NCI-H446 (cell line): ENCODE measurements at regions not wholly inside any gene's neighbourhood (a gene's known extent, or its start where the extent isn't known, plus 50 kb on each side); places are given as distances from the start of the nearest gene placed in this dataset.

Experiments used
- DNase-seq, 2 experiments: peaks; one replicate each; lab custom pipeline; 2025; lab: John Stamatoyannopoulos, UW

DNA sequence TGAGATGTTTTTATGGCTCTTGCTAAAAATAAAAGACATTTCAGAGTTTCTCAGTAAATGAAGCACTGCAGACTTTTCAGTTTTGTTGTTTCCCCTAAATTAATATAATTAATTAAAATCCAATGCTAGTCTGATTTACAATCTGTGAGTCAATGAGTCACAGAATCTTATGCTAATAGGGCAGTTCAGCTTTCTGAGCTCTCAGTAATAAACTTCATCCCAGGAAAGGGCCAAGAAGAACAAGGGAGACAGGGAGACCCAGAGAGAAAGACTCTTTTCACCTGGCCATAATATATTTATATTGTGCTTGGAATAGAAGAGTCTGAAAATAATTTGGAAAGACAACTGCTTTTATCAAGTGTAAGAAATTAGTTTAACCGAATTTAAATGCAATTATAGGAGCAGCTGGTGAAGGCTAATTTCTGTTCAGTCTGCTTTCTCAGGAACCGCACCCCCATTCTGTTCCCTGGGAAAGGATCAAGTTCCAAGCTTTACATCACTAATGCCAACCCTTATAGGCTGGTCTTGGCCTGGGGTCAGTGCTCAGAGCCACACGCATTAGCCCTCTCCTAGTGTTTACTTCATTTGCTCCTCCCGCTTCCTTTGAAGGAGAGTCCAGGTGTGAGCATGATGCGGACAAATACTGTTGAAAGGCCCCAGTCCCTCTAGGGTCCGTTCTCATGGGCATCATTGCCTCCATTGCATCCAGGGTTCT, 145.6 kb downstream of the ZBTB18 start:
- no peak for DNase-seq

DNA sequence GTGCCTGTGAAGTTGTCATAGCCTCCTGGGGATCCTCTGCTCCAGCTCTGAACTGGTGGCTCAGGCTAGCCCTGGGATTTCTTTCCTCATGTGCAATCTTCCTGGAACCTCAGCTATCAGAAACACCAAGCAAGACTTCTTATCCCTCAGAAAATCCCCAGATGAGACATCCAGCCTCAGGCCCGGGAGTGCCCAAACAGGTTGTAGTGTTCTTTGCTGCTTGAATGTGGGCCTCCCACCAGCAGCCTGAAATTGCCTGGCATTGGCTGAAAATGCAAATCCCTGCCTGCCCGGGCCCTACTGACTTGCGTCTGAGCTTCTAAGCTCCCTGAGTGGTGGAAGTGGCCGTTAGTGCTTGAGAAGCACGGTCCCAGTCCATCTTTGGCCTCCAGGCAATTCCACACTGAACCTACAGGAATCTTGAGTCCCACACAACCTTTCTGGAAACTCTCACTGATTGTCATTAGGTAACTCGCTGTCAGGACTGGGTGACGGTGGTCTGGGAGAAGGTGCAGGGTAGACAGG, 146.8 kb downstream of the ZBTB18 start:
- no peak for DNase-seq

DNA sequence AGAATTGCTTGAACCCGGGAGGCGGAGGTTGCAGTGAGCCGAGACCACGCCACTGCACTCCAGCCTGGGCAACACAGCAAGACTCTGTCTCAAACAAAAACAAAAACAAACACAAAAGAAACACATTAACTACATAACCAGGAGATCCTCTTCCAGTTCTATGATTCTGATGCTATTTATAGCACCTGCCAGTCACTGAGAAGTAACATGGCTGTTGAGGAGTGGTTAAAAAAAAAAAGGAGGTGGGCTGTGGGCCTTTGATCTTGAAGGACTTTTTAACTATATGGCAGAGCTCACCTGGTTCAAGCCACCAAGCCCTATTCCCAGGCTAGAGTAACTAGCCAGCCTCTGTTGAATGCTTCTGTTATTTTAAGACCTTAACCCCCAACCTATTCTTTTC, 148.8 kb downstream of the ZBTB18 start:
- DNase-seq = no peak

DNA sequence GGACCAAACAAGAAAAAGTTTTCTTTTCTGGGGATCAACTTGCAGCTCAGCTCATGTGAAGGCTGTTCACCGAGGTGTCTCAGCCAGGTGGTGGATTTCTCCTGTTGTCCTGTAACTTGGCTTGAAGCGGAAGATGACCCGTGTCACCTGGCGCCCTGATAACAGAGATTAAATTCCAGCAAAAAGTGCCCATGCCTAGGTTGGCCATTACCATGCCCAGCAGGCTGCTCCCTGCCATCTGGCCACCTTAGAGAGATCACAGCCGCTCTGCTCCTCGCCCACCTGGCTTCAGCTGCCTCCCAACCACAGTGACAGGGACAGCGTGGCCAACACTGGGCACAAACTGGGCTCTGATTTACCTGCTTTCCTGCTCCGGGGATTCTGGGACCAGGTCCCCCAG, 149.5 kb downstream of the ZBTB18 start:
- DNase-seq = no peak

DNA sequence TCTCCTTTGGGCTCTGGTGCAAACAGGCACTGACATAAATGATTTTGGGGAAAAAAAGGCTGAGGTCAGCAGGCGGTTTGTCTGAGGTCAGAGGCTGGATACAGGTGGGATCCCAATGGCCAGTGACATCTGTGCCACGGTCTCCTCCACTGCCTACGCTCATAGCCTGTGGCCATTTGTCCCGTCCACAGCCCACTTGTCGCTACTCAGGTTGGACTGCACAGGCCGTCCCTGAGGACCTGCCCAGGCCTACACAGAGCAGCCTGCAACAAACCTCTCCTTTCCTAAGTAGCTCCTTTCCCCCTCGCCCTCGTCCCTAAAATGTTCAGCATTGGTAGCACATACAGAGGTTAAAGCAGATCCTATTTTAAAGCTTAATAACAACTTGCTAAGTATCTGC, 150.7 kb downstream of the ZBTB18 start:
- DNase-seq = no peak

DNA sequence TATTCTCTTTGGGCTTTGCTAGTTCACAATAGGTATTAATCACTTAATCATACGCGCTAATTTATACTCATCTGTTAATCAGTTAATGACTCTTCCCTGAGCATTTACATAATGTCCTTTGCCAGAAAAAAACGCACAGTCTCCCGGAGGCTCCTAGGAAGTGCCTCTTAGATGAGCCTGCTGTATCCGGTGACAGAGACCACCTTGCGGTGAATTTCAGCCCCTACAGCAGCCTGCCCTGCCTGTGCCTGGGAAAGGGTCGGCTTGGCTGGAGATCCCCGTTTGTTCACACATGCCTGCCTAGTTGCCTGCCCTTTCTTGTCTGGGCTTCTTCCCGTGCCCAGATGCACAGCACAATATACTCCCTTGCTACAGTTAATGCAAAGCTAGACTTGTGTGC, 152.9 kb downstream of the ZBTB18 start:
- DNase-seq = no peak

DNA sequence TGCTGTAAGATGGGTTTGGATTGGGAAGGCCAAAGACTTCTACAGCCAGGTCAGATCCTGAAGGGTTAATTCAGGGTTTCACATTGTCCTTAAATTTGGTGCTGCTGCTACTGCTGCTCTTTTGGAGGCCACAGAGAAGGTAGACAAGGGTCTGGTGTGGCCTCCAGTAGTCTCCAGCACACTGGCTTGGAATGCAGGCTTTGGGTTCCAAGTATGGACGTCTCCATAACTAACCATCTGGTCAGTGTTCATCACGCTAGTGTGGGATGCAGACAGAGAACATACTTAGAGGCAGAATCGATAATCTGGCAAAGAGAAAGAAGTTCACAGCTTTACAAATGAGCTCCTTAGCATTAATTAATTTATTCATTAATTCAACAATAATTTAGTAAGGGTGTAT, 154.1 kb downstream of the ZBTB18 start:
- DNase-seq = peak in 1 of 2 experiments; percentile 40

DNA sequence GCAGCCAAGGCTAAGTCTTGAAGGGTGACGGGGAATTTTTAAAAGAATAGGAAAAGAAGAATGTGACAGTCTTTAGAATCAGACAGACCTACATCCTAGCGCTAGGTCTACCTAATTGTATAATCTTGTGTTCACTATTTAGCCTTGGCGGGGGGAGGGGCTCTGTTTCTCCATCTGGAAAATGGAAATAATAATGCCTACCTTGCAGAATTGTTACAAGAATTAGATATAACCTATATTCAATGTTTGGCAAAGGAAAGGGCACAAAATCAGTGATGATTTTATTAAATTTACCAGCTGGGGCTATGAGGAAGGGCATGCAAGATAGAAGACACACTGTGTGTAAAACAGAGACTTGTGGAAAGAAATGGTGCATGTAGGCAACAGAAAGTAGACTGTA, 154.8 kb downstream of the ZBTB18 start:
- no peak for DNase-seq

DNA sequence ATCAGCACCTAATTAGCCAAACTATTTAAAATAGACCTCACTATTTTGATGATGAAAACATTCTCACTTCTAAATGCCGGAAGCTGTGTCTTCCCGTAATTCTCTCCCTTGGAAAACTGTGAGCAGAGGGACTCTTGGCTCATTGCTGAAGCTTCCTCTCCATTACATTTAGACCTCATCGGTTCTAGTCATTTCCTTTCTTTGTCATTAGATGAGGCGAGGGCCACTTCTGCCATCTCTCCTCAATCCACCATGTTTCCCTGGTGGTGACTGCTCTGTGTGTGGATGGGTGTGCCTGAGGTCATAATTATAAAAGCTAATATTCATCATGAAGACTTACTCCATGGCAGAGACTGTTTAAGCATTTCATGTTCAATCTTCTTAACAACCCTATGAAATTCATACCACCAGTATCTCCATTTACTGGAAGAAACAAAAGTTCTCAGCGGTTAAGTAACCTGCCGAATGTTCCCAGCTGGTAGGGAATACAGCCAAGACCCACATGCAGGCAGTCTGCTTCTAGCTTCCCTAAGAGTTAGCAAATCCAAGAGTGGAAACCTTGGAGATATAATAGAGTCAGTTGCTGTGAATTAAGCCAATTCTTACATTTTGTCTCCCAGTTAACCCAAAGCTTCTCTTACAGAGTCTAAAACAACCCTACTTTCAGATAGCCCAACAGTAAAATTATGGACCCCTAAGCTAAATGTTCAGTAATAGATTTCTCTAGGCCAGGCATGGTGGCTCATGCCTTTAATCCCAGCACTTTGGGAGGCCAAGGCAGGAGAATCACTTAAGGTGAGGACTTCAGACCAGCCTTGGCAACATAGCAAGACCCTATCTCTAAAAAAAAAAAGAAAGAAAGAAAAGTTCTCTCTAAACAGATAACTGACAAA, 156.2 kb downstream of the ZBTB18 start:
- peak in 1 of 2 experiments; percentile 33 for DNase-seq

DNA sequence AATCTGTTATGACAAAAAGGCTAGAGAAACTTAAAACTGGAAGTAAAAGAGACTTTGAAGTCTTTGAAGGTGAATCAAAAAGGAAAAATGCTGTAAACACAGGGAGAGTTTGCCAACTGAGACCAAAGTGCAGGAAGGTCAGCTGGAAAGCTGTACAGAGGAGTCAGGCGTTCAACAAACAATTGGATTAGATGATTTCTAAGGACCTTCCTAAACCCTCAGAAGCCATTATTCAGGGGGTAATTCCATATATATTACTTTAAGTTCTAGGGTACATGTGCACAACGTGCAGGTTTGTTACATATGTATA, 156.8 kb downstream of the ZBTB18 start:
- no peak for DNase-seq

DNA sequence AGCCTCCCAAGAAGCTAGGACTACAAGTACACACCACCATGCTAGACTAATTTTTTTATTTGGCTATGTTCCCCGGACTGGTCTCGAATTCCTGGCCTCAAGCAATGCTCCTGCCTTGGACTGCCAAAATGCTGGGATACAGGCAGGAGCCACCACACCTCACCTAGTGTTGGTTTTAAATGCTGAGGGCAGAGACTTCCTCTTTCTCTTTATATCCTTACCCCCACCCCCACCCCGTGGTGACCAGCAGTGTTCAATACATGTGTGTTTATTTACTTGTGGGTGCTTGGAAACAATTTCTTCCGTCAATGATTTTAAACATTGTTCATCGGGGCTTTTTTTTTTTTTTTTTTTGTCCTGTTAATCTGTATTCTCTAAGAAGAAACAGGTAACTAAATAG, 158.9 kb downstream of the ZBTB18 start:
- DNase-seq = peak in 1 of 2 experiments; percentile 38

DNA sequence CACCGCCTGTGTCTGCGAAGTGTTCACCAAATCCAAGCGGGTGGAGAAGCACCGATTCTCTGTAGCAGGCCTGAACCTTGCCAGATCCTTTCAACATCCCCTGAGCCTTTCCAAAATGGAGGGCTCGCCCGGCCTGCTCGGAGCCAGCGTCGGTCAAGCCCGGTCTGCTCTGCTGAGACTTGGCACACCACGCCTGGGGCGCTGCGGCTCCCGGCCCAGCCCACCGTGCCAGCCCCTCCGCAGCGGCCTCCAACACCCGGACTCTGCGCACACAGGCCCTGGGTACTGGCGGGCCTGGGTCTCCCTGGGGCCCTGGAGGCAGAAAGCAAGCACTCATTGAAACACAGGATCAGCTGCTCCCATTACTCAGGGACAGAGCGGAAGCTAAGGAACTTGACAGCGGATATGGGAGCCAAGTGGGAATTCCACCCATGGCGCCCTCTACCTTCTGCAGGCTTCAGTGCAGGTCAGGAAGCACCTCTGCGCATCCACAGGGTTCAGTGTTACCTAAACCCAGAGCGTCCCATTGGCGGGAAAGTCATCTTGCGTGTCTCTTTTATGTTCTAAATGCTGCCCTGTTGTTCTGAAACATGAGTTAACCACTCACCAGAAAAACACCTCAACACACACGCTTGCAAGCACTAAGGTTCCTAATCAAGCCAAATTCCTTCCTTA, 159.9 kb downstream of the ZBTB18 start:
- DNase-seq = peak in 1 of 2 experiments; percentile 50

DNA sequence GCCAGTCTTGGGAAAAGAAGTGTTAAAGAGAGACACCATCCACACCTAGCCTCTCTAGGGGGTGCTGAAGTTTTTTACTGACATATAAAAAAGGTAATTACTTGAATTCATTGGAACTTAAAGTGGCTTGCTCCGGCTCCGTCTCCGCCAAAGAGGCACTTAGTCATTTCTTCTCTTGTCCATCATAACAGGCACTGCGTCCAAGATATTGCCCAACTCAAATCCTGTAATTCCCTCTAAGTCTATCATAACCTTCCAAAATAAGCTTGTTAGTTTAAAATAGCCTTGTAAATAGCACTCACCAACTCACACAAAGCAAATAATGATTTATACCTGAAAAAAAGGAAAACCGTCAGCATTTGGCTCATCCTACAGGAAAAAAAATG, 160.5 kb downstream of the ZBTB18 start:
- DNase-seq = peak in 1 of 2 experiments; percentile 30

DNA sequence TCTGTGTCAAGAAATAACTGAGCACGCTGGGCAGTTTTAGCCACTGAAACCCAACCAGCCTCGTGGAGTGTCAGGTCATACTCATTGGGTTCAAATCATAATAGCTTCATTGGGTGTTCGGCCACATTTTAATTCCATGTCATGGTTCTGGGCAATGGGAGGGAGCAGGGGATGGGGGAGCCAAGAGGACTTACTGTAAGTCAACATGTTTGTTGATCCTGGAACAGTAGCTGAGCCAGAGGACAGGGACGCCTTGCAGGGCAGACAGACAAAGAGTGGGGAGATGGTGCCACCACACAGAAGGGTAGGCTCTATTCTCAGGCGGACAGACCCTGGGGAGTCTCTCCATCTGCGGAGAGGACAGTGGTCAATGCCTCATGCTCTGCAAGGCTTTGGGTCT, 161.1 kb downstream of the ZBTB18 start:
- peak; percentile 52 to 63 for DNase-seq

DNA sequence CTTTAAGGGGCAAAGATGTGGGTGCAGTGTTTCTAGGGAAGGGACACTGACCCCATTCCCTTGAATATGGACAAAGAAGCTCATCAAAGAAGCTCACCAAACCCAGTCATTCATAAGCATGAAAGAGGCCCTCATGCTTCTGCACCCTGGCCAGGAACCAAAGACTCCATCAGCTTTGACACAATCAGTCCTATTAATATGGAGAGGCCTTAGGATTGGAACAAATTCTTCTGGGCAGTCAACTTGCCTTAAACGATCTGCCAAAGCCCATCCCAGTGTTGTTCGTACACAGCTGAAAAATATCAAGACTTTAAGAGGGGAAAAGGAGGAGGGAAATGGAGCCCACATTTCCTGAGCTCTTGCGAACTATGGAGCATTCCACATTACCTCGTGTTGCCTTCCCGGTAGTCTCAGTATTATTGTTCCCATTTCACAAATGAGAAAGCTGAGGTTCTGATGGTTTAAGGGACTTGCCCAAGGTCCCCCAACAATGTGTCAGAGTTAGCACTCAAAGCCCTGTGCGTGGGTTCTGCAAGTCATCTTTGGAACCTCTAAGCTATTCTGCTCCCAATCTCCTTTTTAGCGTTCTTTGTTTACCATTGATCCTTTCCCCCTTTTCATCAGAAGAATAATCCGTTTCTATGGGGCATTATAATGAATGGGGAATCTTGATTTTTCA, 161.9 kb downstream of the ZBTB18 start:
- DNase-seq = peak; percentile 53 to 71

DNA sequence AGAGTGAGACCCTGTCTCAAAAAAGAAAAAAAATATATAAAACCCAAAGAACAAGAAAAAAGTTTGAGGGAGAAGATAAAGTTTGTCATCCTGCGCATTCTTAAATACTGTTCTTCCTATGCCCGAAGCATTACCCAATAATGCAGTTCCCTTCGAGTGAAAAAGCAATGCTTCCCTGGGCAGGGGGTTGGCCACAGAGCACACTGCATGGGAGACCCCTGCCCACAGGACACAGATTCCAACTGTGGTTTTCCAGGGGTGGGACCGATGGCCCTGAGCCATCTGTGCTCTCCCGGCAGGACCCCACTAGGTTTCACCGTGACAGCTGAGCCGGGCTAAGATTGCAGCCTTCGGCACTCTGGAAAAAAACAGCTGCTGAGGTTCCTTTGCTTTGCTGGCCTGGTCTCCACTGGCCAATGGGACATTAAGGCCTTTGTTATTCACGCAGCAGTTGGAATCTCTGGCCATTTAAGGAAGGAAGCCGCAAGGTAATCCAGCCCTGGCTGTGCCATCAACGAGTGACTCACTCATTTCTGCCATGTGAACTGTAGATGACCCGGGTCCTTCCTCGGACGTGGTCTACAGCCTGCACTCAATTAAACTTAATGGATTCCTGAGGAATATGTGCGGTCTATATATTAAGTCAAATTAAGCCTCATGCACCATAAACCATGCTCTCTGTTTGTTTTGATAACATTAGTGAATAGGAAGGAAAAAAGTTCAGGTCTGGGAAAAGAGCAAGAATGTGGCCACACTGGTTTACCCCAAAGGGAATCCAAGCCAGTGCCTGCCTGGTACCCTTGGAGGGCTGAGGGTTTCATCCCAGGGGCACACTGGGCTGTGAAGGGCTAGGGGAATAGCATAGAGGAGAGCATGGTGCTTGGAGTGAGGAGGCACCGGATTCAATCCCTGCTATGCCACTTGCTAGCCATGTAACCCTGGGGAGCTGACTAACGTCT, 163.2 kb downstream of the ZBTB18 start:
- DNase-seq = no peak

DNA sequence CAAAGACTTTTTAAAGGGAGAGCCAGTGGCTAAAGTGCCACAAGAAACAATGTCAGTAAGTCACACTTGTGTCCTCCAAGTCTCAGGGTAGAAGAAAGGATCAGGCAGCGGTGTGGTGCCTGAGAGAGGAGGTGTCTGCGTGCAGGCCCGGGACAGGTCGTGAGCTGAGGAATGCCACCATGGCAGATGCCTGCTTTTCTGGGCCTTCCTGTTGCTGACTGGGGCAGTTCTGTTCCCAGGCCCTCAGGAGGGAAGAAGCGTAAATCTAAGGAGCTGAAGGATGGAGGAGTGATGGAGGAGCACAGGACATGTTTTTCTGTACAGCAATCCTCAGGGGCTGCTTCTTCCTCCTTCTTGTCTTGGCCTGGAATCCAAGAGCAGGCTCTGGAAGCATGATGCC, 165.8 kb downstream of the ZBTB18 start:
- no peak for DNase-seq

DNA sequence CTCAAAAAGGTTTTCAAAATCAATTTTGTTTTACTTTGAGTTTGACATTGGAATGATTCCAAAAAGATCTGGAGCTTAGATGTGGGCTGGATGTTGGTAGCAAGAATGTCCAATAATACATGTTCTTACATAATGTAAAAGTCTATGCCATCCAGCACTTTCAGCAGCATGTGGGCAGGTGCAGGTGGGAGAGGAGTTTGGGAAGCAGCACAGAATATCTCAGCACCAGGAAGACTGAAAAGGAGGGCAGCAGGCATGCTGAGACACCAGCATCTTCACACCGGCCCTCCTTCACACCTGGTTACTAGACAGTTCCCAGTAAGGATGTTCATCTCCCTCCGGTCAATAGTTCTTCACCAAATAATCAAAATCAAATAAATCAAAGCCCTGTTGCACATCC, 166.6 kb downstream of the ZBTB18 start:
- DNase-seq = no peak

DNA sequence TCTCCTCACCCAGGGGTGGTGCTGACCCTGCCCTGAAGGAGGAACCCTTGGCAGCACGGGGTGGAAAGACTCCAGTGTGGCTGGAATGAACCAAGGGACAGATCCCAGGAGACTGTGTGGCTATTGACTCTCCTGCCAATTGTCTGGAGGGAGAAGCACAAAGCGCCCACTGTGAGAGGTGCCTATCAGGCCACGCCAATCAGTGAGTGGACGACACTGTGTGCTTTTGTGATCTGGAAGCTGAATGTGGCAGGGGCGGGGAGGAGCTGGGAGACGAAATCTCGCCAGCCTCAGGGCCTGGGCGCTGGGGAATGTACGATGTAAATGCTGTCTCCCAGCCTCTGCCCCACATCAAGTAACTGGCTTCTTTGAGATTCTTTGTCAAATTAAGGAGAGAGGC, 167.1 kb downstream of the ZBTB18 start:
- no peak for DNase-seq

DNA sequence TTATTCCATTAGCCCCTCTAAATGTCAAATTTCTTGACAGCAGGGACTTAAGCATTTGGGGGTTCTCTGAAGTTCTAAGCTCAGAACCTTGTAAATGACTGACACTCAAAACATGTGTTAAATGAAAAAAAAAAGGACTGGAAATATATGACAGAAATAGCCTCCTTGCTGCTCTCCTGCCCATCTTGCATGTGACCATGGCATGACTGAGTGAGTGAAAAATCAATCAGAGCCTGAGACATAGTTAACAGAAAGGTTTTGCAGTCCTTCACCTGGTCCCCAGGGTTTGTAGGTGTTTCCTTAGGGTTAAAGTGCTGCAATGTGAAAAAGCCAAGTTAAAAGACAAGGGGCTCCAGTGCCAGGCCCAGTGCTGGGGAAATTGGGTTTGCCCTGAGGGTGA, 168.1 kb downstream of the ZBTB18 start:
- no peak for DNase-seq

DNA sequence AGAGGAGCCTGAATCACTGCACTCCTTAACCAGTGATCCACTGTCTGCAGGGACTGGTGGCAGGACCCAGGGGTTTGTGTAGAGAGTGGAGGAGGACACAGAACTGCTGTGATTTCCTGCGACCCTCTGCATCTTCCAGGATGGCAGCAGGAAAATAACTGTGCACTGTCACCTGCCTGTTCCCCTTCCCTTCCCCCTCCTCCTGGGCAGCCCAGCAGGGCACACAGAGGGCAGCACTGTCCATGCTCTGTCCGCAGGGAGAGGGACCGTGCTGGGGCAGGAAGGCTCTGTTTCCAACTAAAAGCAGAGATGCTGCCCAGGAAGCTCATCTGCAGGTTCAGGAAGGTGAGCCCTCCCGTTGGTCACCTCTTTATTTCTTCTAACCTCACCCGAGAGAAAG, 168.7 kb downstream of the ZBTB18 start:
- DNase-seq = no peak
